Stomach (tissue), 8 donors: ENCODE measurements at regions not wholly inside any gene's neighbourhood (a gene's known extent, or its start where the extent isn't known, plus 50 kb on each side); places are given as distances from the start of the nearest gene placed in this dataset.

Source experiments
- DNase-seq, 2 donors: peaks; one replicate each; pipeline versions ENCODE4 v3.0.0 to v3.0.0-alpha.2; 2013 to 2019
- H3K27ac ChIP-seq, 5 donors: fragments of 200-600 bp in 4 of 5; sonication (generic) in 4 of 5; one replicate each; pipeline ENCODE4 v1.5.1; 2013 to 2019; ENCODE audit warnings: mild to moderate bottlenecking in 1 of 5, moderate library complexity in 1 of 5
- H3K27me3 ChIP-seq, 3 donors: fragments of 200-600 bp; sonication (generic); one replicate each; pipeline ENCODE4 v1.5.1; 2017 to 2019; ENCODE audit warnings: mixed run types in 1 of 3
- H3K36me3 ChIP-seq, 4 donors: fragments of 200-600 bp; sonication (generic); 1 replicate in 3 of 4; 2 replicates in 1 of 4; pipeline ENCODE4 v1.5.1; 2016 to 2019
- H3K4me1 ChIP-seq, 4 donors: fragments of 200-600 bp; sonication (generic); one replicate each; pipeline ENCODE4 v1.5.1; 2016 to 2019
- H3K4me3 ChIP-seq, 4 donors: fragments of 200-600 bp; sonication (generic) in 3 of 4; one replicate each; pipeline ENCODE4 v1.5.1; 2016 to 2019; ENCODE audit warnings: mild to moderate bottlenecking in 1 of 4
- H3K9me3 ChIP-seq, 4 donors: fragments of 200-600 bp; sonication (generic); one replicate each; pipeline ENCODE4 v1.5.1; 2016 to 2019
- CTCF ChIP-seq, 7 experiments: fragments of 450-650 bp in 4 of 7; fragments of 200-600 bp in 3 of 7; sonication (generic) in 3 of 7; IDR thresholded peaks; one replicate each; pipeline ENCODE4 v1.5.1; 2016 to 2019; ENCODE audit warnings: antibody characterized with exemption in 7 of 7, control low read depth in 2 of 7, mild to moderate bottlenecking in 1 of 7
- EP300 ChIP-seq: sonication (generic); formaldehyde crosslinking; IDR thresholded peaks from one replicate; pipeline ENCODE4 v1.6.1; 2017; ENCODE audit warnings: antibody characterized with exemption
- POLR2A ChIP-seq, 4 donors: fragments of 450-650 bp; IDR thresholded peaks; one replicate each; pipeline ENCODE4 v1.6.1; 2016; ENCODE audit warnings: antibody characterized with exemption in 4 of 4, control low read depth in 2 of 4, mild to moderate bottlenecking in 1 of 4, moderate library complexity in 1 of 4
- POLR2AphosphoS5 ChIP-seq, 3 donors: sonication (generic); formaldehyde crosslinking; IDR thresholded peaks; one replicate each; pipeline ENCODE4 v1.6.1; 2016; ENCODE audit warnings: antibody characterized with exemption in 3 of 3
- WGBS, 5 donors: extraction: QIAGEN DNeasy Blood & Tissue Kit in 3 of 5; methylation state at CpG; one replicate each; pipeline versions ENCODE4 v1.1.5 to v1.1.7; 2013 to 2018; 5-methylcytosine and 5-hydroxymethylcytosine counted together
- intact Hi-C: fragments of 100-400 bp; cut with DNase I; formaldehyde crosslinking; loops from one replicate; pipeline ENCODE4 v1.15.1; 2023; ENCODE audit warnings: low total_unique reads
- donor health status: healthy with polysubstance abuse.
- donor health status: Bipolar disorder and iron deficiency.
- donor health status: healthy.

GRCh38 chr11:19510468-19510867, 202.2 kb upstream of the NAV2 start:
- Histone ChIP-seq H3K27me3 (peaks cover 0 to 9% (median 0%) of the 10 kb centered on the region in 3 donors), H3K9me3 (no peaks in the 10 kb centered on the region), H3K4me1 (peaks cover 7 to 19% (median 11%) of the 10 kb centered on the region in 4 donors), H3K36me3 (no peaks in the 10 kb centered on the region), H3K4me3 (no peak overlapping the region), H3K27ac (peak overlapping the region in 2 of 5 donors; percentile 21 to 53)
- 59 to 85% (median 65%) methylated on average over 8 of the region's 8 CpGs for WGBS, 5 donors
- intact Hi-C loops, result no loop called here
- TF ChIP-seq POLR2A (IDR thresholded peaks at IDR 0.05), result no peak
- TF ChIP-seq CTCF (IDR thresholded peaks at IDR 0.05), result no peak
- TF ChIP-seq POLR2AphosphoS5 (IDR thresholded peaks at IDR 0.05), result no peak
- no peak for TF ChIP-seq EP300
- no peak for DNase-seq

GRCh38 chr11:19509215-19509614, 203.4 kb upstream of the NAV2 start:
- Histone ChIP-seq H3K27me3 (peaks cover 0 to 9% (median 0%) of the 10 kb centered on the region in 3 donors), H3K9me3 (no peaks in the 10 kb centered on the region), H3K4me3 (no peak overlapping the region), H3K36me3 (no peaks in the 10 kb centered on the region), H3K27ac (no peak overlapping the region), H3K4me1 (peaks cover 7 to 19% (median 11%) of the 10 kb centered on the region in 4 donors)
- intact Hi-C loops, result no loop called here
- DNase-seq, result no peak
- 53 to 90% (median 83%) methylated on average over 6 of the region's 6 CpGs for WGBS, 5 donors
- TF ChIP-seq CTCF (IDR thresholded peaks at IDR 0.05) (no peak), POLR2AphosphoS5 (IDR thresholded peaks at IDR 0.05) (no peak), EP300 (no peak)

GRCh38 chr11:19508165-19508564, 204.5 kb upstream of the NAV2 start:
- peak in 1 of 2 donors; percentile 27 for DNase-seq

GRCh38 chr11:19506816-19507486, 205.7 kb upstream of the NAV2 start:
- intact Hi-C loops, result no loop called here
- 63 to 75% (median 67%) methylated on average over 2 of the region's 2 CpGs for WGBS, 5 donors
- no peak for DNase-seq
- Histone ChIP-seq H3K27me3 (peaks cover 0 to 9% (median 0%) of the 10 kb centered on the region in 3 donors), H3K36me3 (no peaks in the 10 kb centered on the region), H3K27ac (no peak overlapping the region), H3K4me3 (no peak overlapping the region), H3K9me3 (no peaks in the 10 kb centered on the region), H3K4me1 (peaks cover 7 to 14% (median 9%) of the 10 kb centered on the region in 4 donors)
- TF ChIP-seq POLR2A (IDR thresholded peaks at IDR 0.05) (no peak), CTCF (IDR thresholded peaks at IDR 0.05) (no peak), EP300 (no peak), POLR2AphosphoS5 (IDR thresholded peaks at IDR 0.05) (no peak)

More at GRCh38 chr11:19508165-19508564, 204.5 kb upstream of the NAV2 start:
- Histone ChIP-seq H3K27me3 (peaks cover 0 to 9% (median 0%) of the 10 kb centered on the region in 3 donors), H3K9me3 (no peaks in the 10 kb centered on the region), H3K27ac (no peak overlapping the region), H3K4me3 (no peak overlapping the region), H3K4me1 (peaks cover 7 to 19% (median 11%) of the 10 kb centered on the region in 4 donors), H3K36me3 (no peaks in the 10 kb centered on the region)
- TF ChIP-seq EP300 (no peak), POLR2AphosphoS5 (IDR thresholded peaks at IDR 0.05) (peak in 2 of 3 donors; percentile 19 to 20)
- intact Hi-C loops, result no loop called here
- 73 to 91% (median 87%) methylated on average over 2 of the region's 2 CpGs for WGBS, 5 donors

- TF ChIP-seq CTCF (IDR thresholded peaks at IDR 0.05) (no peak), EP300 (no peak), POLR2A (IDR thresholded peaks at IDR 0.05) (no peak), POLR2AphosphoS5 (IDR thresholded peaks at IDR 0.05) (no peak)
- 73 to 92% (median 80%) methylated on average over 3 of the region's 3 CpGs for WGBS, 5 donors
- intact Hi-C loops, result no loop called here
Measured at GRCh38 chr11:19502691-19503253, 209.9 kb upstream of the NAV2 start.

More at GRCh38 chr11:19502691-19503253, 209.9 kb upstream of the NAV2 start:
- Histone ChIP-seq H3K4me3 (no peak overlapping the region), H3K4me1 (no peaks in the 10 kb centered on the region), H3K9me3 (no peaks in the 10 kb centered on the region), H3K36me3 (no peaks in the 10 kb centered on the region), H3K27ac (no peak overlapping the region), H3K27me3 (no peaks in the 10 kb centered on the region)
- DNase-seq, result no peak
